IPS DF 19.7 (cell line): ENCODE measurements at regions not wholly inside any gene's neighbourhood (a gene's known extent, or its start where the extent isn't known, plus 50 kb on each side); places are given as distances from the start of the nearest gene placed in this dataset.

ENCODE experiments used
- DNase-seq: peaks from one replicate; pipeline ENCODE4 v3.0.0-alpha.2; 2013; ENCODE audit warnings: low read depth, low spot score

DNA sequence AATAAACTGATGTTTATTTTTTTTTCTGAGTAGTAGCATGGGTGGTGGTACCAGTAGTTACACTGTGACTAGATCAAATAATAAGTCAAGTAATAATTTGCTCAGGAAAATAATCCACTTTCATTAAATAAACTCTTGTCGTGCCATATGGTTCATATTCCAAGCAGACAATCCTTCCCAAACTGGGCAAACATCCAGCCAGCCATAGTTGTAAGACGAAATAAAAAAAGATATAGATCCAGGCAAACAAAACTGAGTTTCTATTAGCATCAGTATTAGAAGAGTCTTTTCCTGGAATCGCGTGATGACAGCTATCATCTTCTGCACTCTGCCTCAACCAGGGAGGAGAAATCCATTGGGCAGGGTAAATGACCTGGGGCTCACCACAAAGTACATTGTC, 508.4 kb upstream of the GOT2 start:
- DNase-seq, result no peak

- DNase-seq, result no peak
Measured at GRCh38 chr16:59238246-59238645, 504.1 kb upstream of the GOT2 start.

DNA sequence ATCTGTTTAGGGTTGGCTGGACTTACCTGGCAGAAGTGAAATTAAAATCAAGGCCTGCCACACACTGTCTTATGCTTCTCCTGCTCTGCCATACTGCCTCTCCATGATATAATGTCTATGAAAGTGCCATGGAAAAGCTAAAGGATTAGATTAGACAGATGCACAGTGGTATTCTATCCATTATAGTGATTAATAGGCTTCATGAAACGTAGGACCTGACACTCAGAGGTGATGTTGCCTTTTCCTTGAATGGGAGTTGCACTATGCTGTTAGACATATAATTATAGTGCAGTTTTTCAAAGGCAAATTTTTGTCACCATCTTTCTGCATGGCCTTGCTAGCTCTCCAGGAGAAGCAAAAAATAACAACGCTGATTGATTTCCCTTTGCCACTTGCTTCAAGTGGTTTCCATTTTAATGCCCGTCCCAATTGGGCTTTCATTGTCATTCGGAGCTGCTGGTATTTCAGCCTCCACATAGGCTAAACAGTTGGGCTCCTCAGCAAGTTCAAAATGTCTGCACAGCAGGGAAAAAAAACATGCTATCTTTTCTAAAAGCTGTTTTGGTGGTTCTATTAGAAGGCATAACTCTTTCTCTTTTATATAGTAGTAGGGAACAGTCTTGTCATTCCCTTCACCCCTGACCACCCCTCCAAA, 502.8 kb upstream of the GOT2 start:
- DNase-seq, result peak; percentile 17

- DNase-seq, result no peak
Measured at GRCh38 chr16:59224401-59224800, 490.3 kb upstream of the GOT2 start.

DNA sequence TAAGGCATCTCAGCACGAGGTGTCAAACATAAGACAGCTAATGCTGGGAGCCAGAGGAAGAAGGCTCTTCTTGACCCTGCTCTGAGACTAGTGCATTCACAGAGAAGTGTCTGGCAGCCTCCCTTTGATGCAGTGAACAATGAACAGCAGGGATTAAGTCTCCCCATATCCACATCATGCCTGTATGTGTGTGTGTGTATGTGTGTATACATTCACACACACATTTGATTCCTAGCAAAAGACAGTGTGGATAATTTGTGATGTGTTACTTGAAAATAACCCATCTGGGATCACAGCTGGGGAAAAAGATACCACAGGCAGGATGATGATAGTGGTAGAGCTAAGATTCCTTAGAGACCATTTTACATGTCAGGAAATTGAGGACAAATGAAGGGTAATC, 485.9 kb upstream of the GOT2 start:
- no peak for DNase-seq

- DNase-seq, result no peak
Measured at GRCh38 chr16:59216291-59216690, 482.2 kb upstream of the GOT2 start.

DNA sequence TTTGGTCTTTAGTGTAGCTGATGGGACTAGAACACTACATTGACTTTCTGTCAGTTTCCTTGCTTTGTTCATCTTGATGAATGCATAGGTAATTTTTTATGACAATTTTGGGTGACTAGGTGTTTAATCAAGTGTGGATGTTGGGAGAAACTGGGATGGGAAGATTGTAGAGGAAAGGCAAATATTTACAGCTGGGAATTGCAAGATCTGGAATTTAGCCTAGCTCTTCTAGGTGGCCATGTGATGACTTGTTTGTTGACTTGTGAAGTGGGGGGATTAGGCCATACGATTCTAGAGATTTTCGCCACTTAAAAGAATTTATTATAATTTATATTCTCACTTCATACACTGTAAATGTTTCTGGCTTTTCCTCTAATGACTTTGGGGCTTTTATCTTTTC, 480.3 kb upstream of the GOT2 start:
- DNase-seq, result no peak

DNA sequence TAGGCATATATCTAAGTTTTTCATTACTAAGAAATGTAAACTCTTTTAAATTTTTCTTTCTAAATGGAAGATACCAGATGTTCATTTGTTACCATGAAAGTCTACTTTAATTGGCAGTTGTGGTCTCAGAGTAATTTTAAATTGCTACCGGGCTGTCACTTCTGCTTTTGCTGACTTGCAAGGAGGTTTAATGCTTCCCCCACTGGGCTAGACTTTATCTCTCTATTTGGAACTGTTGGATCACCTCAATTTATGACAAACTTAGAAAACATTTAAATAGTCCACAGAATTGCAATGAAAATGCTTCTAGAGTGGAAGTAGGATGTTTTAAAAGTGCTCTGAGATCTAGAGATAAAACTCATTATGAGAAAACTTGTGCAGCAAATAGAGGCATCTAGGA, 479.8 kb upstream of the GOT2 start:
- no peak for DNase-seq

GRCh38 chr16:59212492-59213024, 478.4 kb upstream of the GOT2 start:
- no peak for DNase-seq

- peak; percentile 81 for DNase-seq
Measured at GRCh38 chr16:59210955-59211541, 476.9 kb upstream of the GOT2 start.

GRCh38 chr16:59205403-59205802, 471.3 kb upstream of the GOT2 start:
- DNase-seq, result no peak

DNA sequence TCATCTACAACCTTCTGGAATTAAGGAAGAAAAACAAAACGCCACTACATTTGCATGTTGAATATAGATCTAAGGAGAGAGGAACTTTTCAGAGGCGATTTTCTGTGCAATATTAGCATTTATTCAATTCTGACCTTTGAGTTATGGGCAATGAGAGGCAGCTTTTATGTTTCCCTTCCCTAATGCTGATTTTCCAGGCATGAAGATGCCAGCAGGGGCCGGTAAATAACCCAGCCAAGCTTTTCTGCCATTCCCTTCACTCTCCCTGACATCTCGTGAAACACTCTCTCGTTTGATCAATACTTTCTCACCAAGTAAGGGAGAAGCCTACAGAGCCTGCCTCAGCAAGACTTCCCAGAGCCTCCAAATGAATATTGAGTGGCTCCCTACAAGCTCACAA, 470.5 kb upstream of the GOT2 start:
- no peak for DNase-seq

- DNase-seq, result no peak
Measured at GRCh38 chr16:59202233-59202862, 468.2 kb upstream of the GOT2 start.

DNA sequence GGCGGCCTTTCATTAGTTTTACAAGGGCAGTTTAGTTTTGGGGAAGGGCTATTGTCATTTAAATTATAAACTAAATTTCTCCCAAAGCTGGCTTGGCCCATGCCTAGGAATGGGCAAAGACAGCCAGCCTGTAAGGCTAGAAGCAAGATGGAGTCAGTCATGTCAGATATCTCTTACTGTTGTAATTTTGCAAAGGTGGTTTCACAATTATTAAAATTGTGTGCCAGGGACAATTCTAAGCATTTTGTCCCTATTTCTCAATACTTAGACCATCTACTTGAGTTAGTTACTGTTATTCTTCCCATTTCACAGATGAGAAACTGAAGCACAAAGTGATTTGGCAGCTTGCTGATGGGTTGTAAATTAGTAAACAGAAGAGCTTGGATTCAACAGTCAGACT, 467.7 kb upstream of the GOT2 start:
- DNase-seq, result no peak

DNA sequence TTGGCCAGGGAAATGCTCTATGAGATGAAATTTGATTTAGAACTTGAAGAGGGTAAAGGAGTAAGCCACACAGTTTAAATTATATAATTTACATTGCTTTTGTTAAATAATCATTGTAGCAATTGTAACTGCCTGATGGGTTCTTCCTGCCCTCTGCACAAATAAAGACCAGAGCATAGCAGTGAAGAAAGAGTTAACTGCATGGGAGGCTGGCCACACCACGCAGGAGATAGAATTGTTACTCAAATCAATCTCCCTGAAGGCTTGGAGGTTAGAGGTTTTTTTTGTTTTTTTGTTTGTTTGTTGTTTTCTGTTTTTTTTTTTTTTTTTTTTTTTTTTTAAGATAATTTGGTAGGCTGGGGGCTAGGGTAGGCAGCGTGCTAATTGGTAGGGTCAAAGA, 467.0 kb upstream of the GOT2 start:
- DNase-seq, result no peak

- no peak for DNase-seq
Measured at GRCh38 chr16:59198487-59198886, 464.4 kb upstream of the GOT2 start.

- no peak for DNase-seq
Measured at GRCh38 chr16:59195242-59195641, 461.1 kb upstream of the GOT2 start.

GRCh38 chr16:59193637-59194036, 459.5 kb upstream of the GOT2 start:
- no peak for DNase-seq

DNA sequence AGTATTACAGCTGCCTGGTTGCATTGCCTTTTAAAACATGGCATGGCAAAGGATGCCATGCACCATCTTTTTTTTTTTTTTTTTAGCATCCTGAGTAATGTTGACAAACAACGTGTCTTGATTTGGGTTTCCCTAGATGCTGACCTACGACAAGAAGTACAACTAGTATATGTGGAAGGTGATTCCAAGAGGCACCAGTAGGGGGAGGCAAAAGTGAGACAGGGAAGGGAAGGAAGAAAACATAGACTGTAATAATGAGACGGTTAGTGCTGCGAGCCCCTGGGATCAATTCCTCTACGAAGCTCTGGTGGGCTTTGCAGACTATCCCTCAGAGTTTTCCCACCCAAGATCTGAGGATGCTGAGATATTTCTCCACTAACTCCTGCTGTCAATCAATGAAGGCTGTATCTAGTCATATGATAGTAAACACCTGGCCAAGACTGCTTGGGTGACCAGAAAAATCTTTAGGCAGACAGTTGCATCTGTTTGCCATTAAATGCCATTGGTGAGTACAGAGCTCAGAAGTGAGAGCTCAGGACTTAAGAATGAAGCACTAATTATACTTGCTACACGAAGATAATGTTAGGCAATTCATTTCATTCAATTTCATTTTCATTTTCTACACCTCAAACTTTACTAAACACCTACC, 458.6 kb upstream of the GOT2 start:
- DNase-seq, result peak; percentile 38

DNA sequence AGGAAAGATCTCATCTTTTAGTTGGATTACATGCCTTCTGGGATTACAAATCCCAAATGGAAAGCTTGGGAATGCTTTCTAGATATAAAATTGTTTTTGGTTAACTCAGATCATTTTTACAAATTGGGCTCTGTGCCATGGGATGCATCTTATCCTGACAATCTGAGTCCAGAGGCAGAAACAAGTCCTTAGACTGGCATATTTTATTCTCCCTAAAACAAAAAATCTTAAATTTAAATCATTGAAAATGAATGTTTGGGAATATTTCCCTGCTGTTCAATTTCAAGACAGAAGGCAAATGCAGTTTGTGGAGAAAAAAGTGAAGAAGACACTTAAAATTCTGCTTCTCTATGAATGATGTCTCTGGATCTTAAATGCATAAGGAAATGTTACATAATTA, 456.6 kb upstream of the GOT2 start:
- DNase-seq, result no peak

GRCh38 chr16:59188029-59188428, 453.9 kb upstream of the GOT2 start:
- no peak for DNase-seq

- DNase-seq, result no peak
Measured at GRCh38 chr16:59181821-59182420, 447.8 kb upstream of the GOT2 start.
